SK-N-SH (cell line): ENCODE measurements at regions not wholly inside any gene's neighbourhood (a gene's known extent, or its start where the extent isn't known, plus 50 kb on each side); places are given as distances from the start of the nearest gene placed in this dataset.

Source experiments
- CTCF ChIA-PET: fragments of 300-600, 350-600 bp; formaldehyde crosslinking; extraction: SDS; loops from one replicate; lab custom pipeline; 2021; lab: Yijun Ruan, JAX
- POLR2A ChIA-PET: fragments of 350-600 bp; sonication (Branson Sonifier 250); formaldehyde crosslinking; extraction: SDS; loops from one replicate; lab custom pipeline; 2020; ENCODE audit warnings: antibody characterized with exemption, inconsistent platforms; lab: Yijun Ruan, JAX
- DNase-seq: peaks from one replicate; pipeline ENCODE4 v3.0.0; 2012
- H2AFZ ChIP-seq: fragments of 200-600 bp; sonication (generic); 2 replicates; pipeline ENCODE4 v1.8.1; 2016; ENCODE audit warnings: antibody characterized with exemption, mild to moderate bottlenecking, low read depth
- H3F3A ChIP-seq: fragments of 200-600 bp; sonication (generic); replicated peaks from 2 replicates; pipeline ENCODE3; 2016; ENCODE audit warnings: antibody characterized with exemption, mild to moderate bottlenecking; ENCODE audit not compliant: insufficient read depth
- H3K27ac ChIP-seq, 2 experiments: fragments of 200-500 bp in 1 of 2; fragments of 200-600 bp in 1 of 2; sonication (Bioruptor generic) in 1 of 2; sonication (generic), shearing (Covaris generic) in 1 of 2; 2 replicates each; pipeline versions ENCODE4 v1.5.1 to v1.6.1; 2014 to 2016; ENCODE audit warnings: low read depth in 2 of 2, inconsistent platforms in 1 of 2, low read length in 1 of 2, mild to moderate bottlenecking in 1 of 2, mixed read lengths in 1 of 2
- H3K27me3 ChIP-seq: fragments of 200-600 bp; sonication (generic), shearing (Covaris generic); 2 replicates; pipeline ENCODE4 v1.6.1; 2016; ENCODE audit warnings: mixed run types; ENCODE audit not compliant: insufficient read depth
- H3K36me3 ChIP-seq, 2 experiments: fragments of 200-500 bp in 1 of 2; fragments of 200-600 bp in 1 of 2; sonication (Bioruptor generic) in 1 of 2; sonication (generic) in 1 of 2; replicated peaks in 1 of 2; 2 replicates each; pipeline versions ENCODE3 to v1.5.1; 2014 to 2016; ENCODE audit warnings: low read length in 1 of 2, mild to moderate bottlenecking in 1 of 2; ENCODE audit not compliant: insufficient read depth in 2 of 2, control insufficient read depth in 1 of 2
- H3K4me1 ChIP-seq, 2 experiments: fragments of 200-500 bp in 1 of 2; fragments of 200-600 bp in 1 of 2; sonication (Bioruptor generic) in 1 of 2; sonication (generic), shearing (Covaris generic) in 1 of 2; 2 replicates each; pipeline versions ENCODE4 v1.5.1 to v1.6.1; 2014 to 2016; ENCODE audit warnings: low read depth in 1 of 2, low read length in 1 of 2, mixed run types in 1 of 2; ENCODE audit not compliant: insufficient read depth in 2 of 2, control insufficient read depth in 1 of 2
- H3K4me2 ChIP-seq: fragments of 200-600 bp; sonication (generic), shearing (Covaris generic); 2 replicates; pipeline ENCODE4 v1.6.1; 2017; ENCODE audit warnings: mixed run types
- H3K4me3 ChIP-seq, 2 experiments: fragments of 200-500 bp in 1 of 2; fragments of 200-600 bp in 1 of 2; sonication (Bioruptor generic) in 1 of 2; sonication (generic), shearing (Covaris generic) in 1 of 2; 2 replicates each; pipeline versions ENCODE4 v1.5.1 to v1.8.1; 2014 to 2016; ENCODE audit warnings: low read depth in 2 of 2, inconsistent platforms in 1 of 2, low read length in 1 of 2, mild to moderate bottlenecking in 1 of 2, mixed read lengths in 1 of 2, moderate library complexity in 1 of 2
- H3K79me2 ChIP-seq: fragments of 200-600 bp; sonication (generic); 2 replicates; pipeline ENCODE4 v1.8.1; 2017; ENCODE audit warnings: mild to moderate bottlenecking; ENCODE audit not compliant: insufficient read depth
- H3K9ac ChIP-seq: fragments of 200-600 bp; sonication (generic); 2 replicates; pipeline ENCODE4 v1.6.1; 2017; ENCODE audit warnings: mixed run types
- H3K9me2 ChIP-seq: fragments of 200-600 bp; sonication (generic); 2 replicates; pipeline ENCODE4 v1.6.1; 2017; ENCODE audit warnings: mixed run types
- H3K9me3 ChIP-seq: fragments of 200-600 bp; sonication (generic); 2 replicates; pipeline ENCODE4 v1.6.1; 2017; ENCODE audit warnings: mixed run types, mild to moderate bottlenecking, moderate library complexity
- H4K20me1 ChIP-seq: fragments of 200-600 bp; sonication (generic); 2 replicates; pipeline ENCODE4 v1.6.1; 2017; ENCODE audit warnings: mild to moderate bottlenecking, mixed run types; ENCODE audit not compliant: insufficient read depth
- ELF1 ChIP-seq: IDR thresholded peaks from 2 replicates; pipeline ENCODE4 v1.4.0; 2012
- EP300 ChIP-seq, 2 experiments: IDR thresholded peaks; 2 replicates each; pipeline versions ENCODE4 v1.4.0 to v1.6.1; 2012; ENCODE audit warnings: borderline replicate concordance in 1 of 2, low read depth in 1 of 2, low read length in 1 of 2
- FOSL2 ChIP-seq: IDR thresholded peaks from 2 replicates; pipeline ENCODE4 v1.4.0; 2012; ENCODE audit warnings: low read depth, mild to moderate bottlenecking, moderate library complexity, borderline replicate concordance
- GABPA ChIP-seq: IDR thresholded peaks from 2 replicates; pipeline ENCODE4 v1.4.0; 2012; ENCODE audit warnings: low read depth, mild to moderate bottlenecking
- GATA2 ChIP-seq: sonication (generic); formaldehyde crosslinking; IDR thresholded peaks from 2 replicates; pipeline ENCODE4 v1.5.0; 2020; ENCODE audit warnings: mild to moderate bottlenecking, missing genetic modification reagents
- JUND ChIP-seq: IDR thresholded peaks from 2 replicates; pipeline ENCODE4 v1.4.0; 2012
- MAX ChIP-seq: IDR thresholded peaks from 2 replicates; pipeline ENCODE4 v1.4.0; 2012; ENCODE audit warnings: low read depth
- MXI1 ChIP-seq: IDR thresholded peaks from 2 replicates; pipeline ENCODE4 v1.6.1; 2012; ENCODE audit warnings: mild to moderate bottlenecking, low read depth, low read length, improper control_type of control experiment
- NFIC ChIP-seq: IDR thresholded peaks from 2 replicates; pipeline ENCODE4 v1.4.0; 2012; ENCODE audit warnings: borderline replicate concordance
- NRF1 ChIP-seq: IDR thresholded peaks from 2 replicates; pipeline ENCODE4 v1.6.1; 2012; ENCODE audit warnings: low read depth, mild to moderate bottlenecking, low read length
- PBX3 ChIP-seq: IDR thresholded peaks from 2 replicates; pipeline ENCODE4; 2012
- RAD21 ChIP-seq: IDR thresholded peaks from 2 replicates; pipeline ENCODE4 v1.6.1; 2012; ENCODE audit warnings: mild to moderate bottlenecking, low read length
- RFX5 ChIP-seq: IDR thresholded peaks from 2 replicates; pipeline ENCODE4 v1.6.1; 2012; ENCODE audit warnings: mild to moderate bottlenecking, improper control_type of control experiment, low read length
- RXRA ChIP-seq: IDR thresholded peaks from 2 replicates; pipeline ENCODE4 v1.4.0; 2012; ENCODE audit warnings: low read depth, mild to moderate bottlenecking, borderline replicate concordance
- SIN3A ChIP-seq: IDR thresholded peaks from 2 replicates; pipeline ENCODE4 v1.6.1; 2012; ENCODE audit warnings: low read depth, mild to moderate bottlenecking, low read length, moderate library complexity, borderline replicate concordance
- SMC3 ChIP-seq: IDR thresholded peaks from 2 replicates; pipeline ENCODE4 v1.6.1; 2012; ENCODE audit warnings: low read depth, low read length, improper control_type of control experiment
- TCF12 ChIP-seq: IDR thresholded peaks from 2 replicates; pipeline ENCODE4 v1.4.0; 2012
- TEAD4 ChIP-seq: IDR thresholded peaks from 2 replicates; pipeline ENCODE4 v1.4.0; 2012; ENCODE audit warnings: mild to moderate bottlenecking, borderline replicate concordance; ENCODE audit not compliant: insufficient read depth
- USF2 ChIP-seq: fragments of 150-350 bp; IDR thresholded peaks from 2 replicates; pipeline ENCODE4 v1.6.1; 2017; ENCODE audit warnings: antibody characterized with exemption, low read length, low read depth, borderline replicate concordance
- YY1 ChIP-seq: IDR thresholded peaks from 2 replicates; pipeline ENCODE4 v1.4.0; 2012; ENCODE audit warnings: low read depth, mild to moderate bottlenecking
- WGBS: methylation state at CpG from one replicate; pipeline ENCODE4 v1.1.6; 2017; ENCODE audit warnings: low lambda C conversion rate; 5-methylcytosine and 5-hydroxymethylcytosine counted together
- TF ChIP-seq, protein P1 (sequence below): IDR thresholded peaks from 2 replicates; pipeline ENCODE4 v1.6.1; 2012; ENCODE audit warnings: mild to moderate bottlenecking, low read depth, low read length, moderate library complexity

DNA sequence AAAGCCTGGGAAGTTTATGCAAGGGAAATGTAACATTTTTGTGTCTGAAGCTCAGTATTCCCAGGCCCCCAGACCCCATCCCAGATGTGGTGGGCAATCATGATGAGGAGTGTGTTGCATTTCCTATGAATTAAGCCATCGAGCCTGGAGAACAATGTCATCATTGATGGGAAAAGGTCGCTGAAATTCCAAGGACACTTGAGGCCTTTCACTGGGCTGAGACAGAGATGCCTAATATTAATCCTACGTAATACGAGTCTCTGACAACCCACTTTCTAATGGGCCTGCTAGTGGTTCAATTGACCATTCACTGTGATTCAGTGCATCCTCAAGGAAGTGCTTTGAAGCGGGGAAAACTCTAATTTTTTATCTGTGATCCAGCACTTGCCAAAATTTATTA, 291.6 kb downstream of the PLPP3 start:
- no peak for DNase-seq
- TF ChIP-seq GATA2, result no peak
- TF ChIP-seq EP300 (IDR thresholded peaks at IDR 0.05; ENCODE audit: borderline replicate concordance in 1 of 2, low read depth in 1 of 2, low read length in 1 of 2), result no peak
- TF ChIP-seq GABPA, result no peak
- TF ChIP-seq YY1, result no peak
- TF ChIP-seq PBX3, result no peak
- Histone ChIP-seq H4K20me1 (no peaks in the 10 kb centered on the region), H3K79me2 (no peaks in the 10 kb centered on the region), H3K4me2 (no peak overlapping the region), H3K27ac (no peak overlapping the region), H2AFZ (no peak overlapping the region), H3K9ac (no peak overlapping the region), H3K4me3 (no peak overlapping the region), H3K9me3 (no peaks in the 10 kb centered on the region), H3K9me2 (no peaks in the 10 kb centered on the region), H3F3A (no peaks in the 10 kb centered on the region), H3K27me3 (no peaks in the 10 kb centered on the region), H3K4me1 (peaks cover 0 to 2% of the 10 kb centered on the region in 2 experiments; a peak in 1 of 4 replicates), H3K36me3 (no peaks in the 10 kb centered on the region)
- POLR2A ChIA-PET, result no interaction called here
- 70% methylated on average over 4 of the region's 5 CpGs for WGBS
- CTCF ChIA-PET, result no interaction called here

GRCh38 chr1:56286956-56287355, 292.4 kb downstream of the PLPP3 start:
- no peak overlapping the region for H3K4me3 ChIP-seq
- H3K9me2 ChIP-seq, result no peaks in the 10 kb centered on the region
- WGBS, result 82% methylated on average over 1 of the region's 1 CpG
- CTCF ChIA-PET, result no interaction called here
- no peaks in the 10 kb centered on the region for H3K36me3 ChIP-seq
- no peaks in the 10 kb centered on the region for H3K9me3 ChIP-seq
- H2AFZ ChIP-seq, result no peak overlapping the region
- H3K4me1 ChIP-seq, result peaks cover 0 to 2% of the 10 kb centered on the region in 2 experiments; a peak in 1 of 4 replicates
- H3K9ac ChIP-seq, result no peak overlapping the region
- no peaks in the 10 kb centered on the region for H3K27me3 ChIP-seq
- no peaks in the 10 kb centered on the region for H4K20me1 ChIP-seq
- no peaks in the 10 kb centered on the region for H3F3A ChIP-seq
- POLR2A ChIA-PET, result no interaction called here
- H3K79me2 ChIP-seq, result no peaks in the 10 kb centered on the region
- H3K27ac ChIP-seq, result no peak overlapping the region
- H3K4me2 ChIP-seq, result no peak overlapping the region
- DNase-seq, result no peak
- TF ChIP-seq YY1, result no peak
- no peak for TF ChIP-seq SMC3
- TF ChIP-seq SIN3A, result no peak
- no peak for TF ChIP-seq RAD21
- no peak for TF ChIP-seq RFX5
- TF ChIP-seq NFIC, result no peak
- no peak for TF ChIP-seq RXRA
- TF ChIP-seq ELF1, result no peak
- TF ChIP-seq NRF1, result no peak
- no peak for TF ChIP-seq TCF12
- TF ChIP-seq MXI1, result no peak
- TF ChIP-seq FOSL2, result no peak
- TF ChIP-seq GATA2, result no peak
- TF ChIP-seq TEAD4, result no peak
- TF ChIP-seq JUND, result no peak
- no peak for TF ChIP-seq MAX
- no peak for TF ChIP-seq PBX3
- TF ChIP-seq, protein P1, sequence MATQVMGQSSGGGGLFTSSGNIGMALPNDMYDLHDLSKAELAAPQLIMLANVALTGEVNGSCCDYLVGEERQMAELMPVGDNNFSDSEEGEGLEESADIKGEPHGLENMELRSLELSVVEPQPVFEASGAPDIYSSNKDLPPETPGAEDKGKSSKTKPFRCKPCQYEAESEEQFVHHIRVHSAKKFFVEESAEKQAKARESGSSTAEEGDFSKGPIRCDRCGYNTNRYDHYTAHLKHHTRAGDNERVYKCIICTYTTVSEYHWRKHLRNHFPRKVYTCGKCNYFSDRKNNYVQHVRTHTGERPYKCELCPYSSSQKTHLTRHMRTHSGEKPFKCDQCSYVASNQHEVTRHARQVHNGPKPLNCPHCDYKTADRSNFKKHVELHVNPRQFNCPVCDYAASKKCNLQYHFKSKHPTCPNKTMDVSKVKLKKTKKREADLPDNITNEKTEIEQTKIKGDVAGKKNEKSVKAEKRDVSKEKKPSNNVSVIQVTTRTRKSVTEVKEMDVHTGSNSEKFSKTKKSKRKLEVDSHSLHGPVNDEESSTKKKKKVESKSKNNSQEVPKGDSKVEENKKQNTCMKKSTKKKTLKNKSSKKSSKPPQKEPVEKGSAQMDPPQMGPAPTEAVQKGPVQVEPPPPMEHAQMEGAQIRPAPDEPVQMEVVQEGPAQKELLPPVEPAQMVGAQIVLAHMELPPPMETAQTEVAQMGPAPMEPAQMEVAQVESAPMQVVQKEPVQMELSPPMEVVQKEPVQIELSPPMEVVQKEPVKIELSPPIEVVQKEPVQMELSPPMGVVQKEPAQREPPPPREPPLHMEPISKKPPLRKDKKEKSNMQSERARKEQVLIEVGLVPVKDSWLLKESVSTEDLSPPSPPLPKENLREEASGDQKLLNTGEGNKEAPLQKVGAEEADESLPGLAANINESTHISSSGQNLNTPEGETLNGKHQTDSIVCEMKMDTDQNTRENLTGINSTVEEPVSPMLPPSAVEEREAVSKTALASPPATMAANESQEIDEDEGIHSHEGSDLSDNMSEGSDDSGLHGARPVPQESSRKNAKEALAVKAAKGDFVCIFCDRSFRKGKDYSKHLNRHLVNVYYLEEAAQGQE, result no peak
- TF ChIP-seq USF2, result no peak
